NT2/D1 (cell line): ENCODE measurements at regions not wholly inside any gene's neighbourhood (a gene's known extent, or its start where the extent isn't known, plus 50 kb on each side); places are given as distances from the start of the nearest gene placed in this dataset.

Experiments
- DNase-seq: peaks from one replicate; pipeline ENCODE4 v3.0.0-alpha.2; 2011; ENCODE audit warnings: low read depth, low spot score
- H3K27me3 ChIP-seq: 2 replicates; pipeline ENCODE4 v1.6.0; 2011; ENCODE audit warnings: mild to moderate bottlenecking; ENCODE audit not compliant: insufficient read length, insufficient read depth
- H3K36me3 ChIP-seq: 2 replicates; pipeline ENCODE4 v1.6.1; 2011; ENCODE audit warnings: mild to moderate bottlenecking, low read length, mixed read lengths; ENCODE audit not compliant: insufficient read depth, insufficient read length
- H3K4me1 ChIP-seq: 2 replicates; pipeline ENCODE4 v1.5.1; 2011; ENCODE audit not compliant: insufficient read depth, insufficient read length
- H3K4me3 ChIP-seq: 2 replicates; pipeline ENCODE4 v1.5.1; 2011; ENCODE audit warnings: low read depth; ENCODE audit not compliant: insufficient read length
- H3K9ac ChIP-seq: 2 replicates; pipeline ENCODE4 v1.6.0; 2011; ENCODE audit warnings: low read depth; ENCODE audit not compliant: insufficient read length
- H3K9me3 ChIP-seq: 2 replicates; pipeline ENCODE4 v1.5.1; 2011; ENCODE audit warnings: mild to moderate bottlenecking, low read length; ENCODE audit not compliant: insufficient read depth
- SUZ12 ChIP-seq: IDR thresholded peaks from 2 replicates; pipeline ENCODE4 v1.6.1; 2011; ENCODE audit not compliant: insufficient read length, insufficient read depth; ENCODE audit errors: extremely low read depth
- YY1 ChIP-seq: IDR thresholded peaks from 2 replicates; pipeline ENCODE4 v1.6.1; 2011; ENCODE audit not compliant: insufficient read length, insufficient read depth
- ZNF274 ChIP-seq: IDR thresholded peaks from 2 replicates; pipeline ENCODE4 v1.6.1; 2011; ENCODE audit warnings: mild to moderate bottlenecking, low read depth, low read length

GRCh38 chr4:186481998-186482790, 73.2 kb downstream of the MTNR1A start:
- Histone ChIP-seq H3K4me1 (peaks cover 2% of the 10 kb centered on the region), H3K36me3 (no peaks in the 10 kb centered on the region), H3K4me3 (no peak overlapping the region), H3K27me3 (no peaks in the 10 kb centered on the region), H3K9me3 (no peaks in the 10 kb centered on the region), H3K9ac (no peak overlapping the region)
- DNase-seq: no peak
- TF ChIP-seq SUZ12 (no peak), ZNF274 (no peak), YY1 (no peak)

GRCh38 chr4:186475202-186475601, 80.2 kb downstream of the MTNR1A start:
- H3K9me3 ChIP-seq: no peaks in the 10 kb centered on the region
- H3K4me1 ChIP-seq: no peaks in the 10 kb centered on the region
- H3K9ac ChIP-seq: no peak overlapping the region
- H3K36me3 ChIP-seq: no peaks in the 10 kb centered on the region
- no peaks in the 10 kb centered on the region for H3K27me3 ChIP-seq
- no peak for DNase-seq
- H3K4me3 ChIP-seq: no peak overlapping the region
- TF ChIP-seq SUZ12 (no peak), YY1 (no peak), ZNF274 (no peak)

GRCh38 chr4:186473933-186474332, 81.4 kb downstream of the MTNR1A start:
- H3K9me3 ChIP-seq: no peaks in the 10 kb centered on the region

GRCh38 chr4:186472948-186473347, 82.4 kb downstream of the MTNR1A start:
- Histone ChIP-seq H3K27me3 (no peaks in the 10 kb centered on the region), H3K4me1 (no peaks in the 10 kb centered on the region), H3K9me3 (no peaks in the 10 kb centered on the region), H3K9ac (no peak overlapping the region), H3K36me3 (no peaks in the 10 kb centered on the region), H3K4me3 (no peak overlapping the region)
- DNase-seq: no peak
- TF ChIP-seq SUZ12: no peak
- no peak for TF ChIP-seq YY1
- TF ChIP-seq ZNF274: no peak

More at GRCh38 chr4:186473933-186474332, 81.4 kb downstream of the MTNR1A start:
- no peaks in the 10 kb centered on the region for H3K27me3 ChIP-seq
- H3K4me3 ChIP-seq: no peak overlapping the region
- TF ChIP-seq YY1 (no peak), SUZ12 (no peak), ZNF274 (no peak)
- no peaks in the 10 kb centered on the region for H3K36me3 ChIP-seq
- no peak for DNase-seq
- H3K9ac ChIP-seq: no peak overlapping the region
- H3K4me1 ChIP-seq: no peaks in the 10 kb centered on the region

GRCh38 chr4:186471441-186471840, 83.9 kb downstream of the MTNR1A start:
- TF ChIP-seq YY1 (no peak), SUZ12 (no peak), ZNF274 (no peak)
- Histone ChIP-seq H3K4me3 (no peak overlapping the region), H3K9me3 (no peaks in the 10 kb centered on the region)

GRCh38 chr4:186458050-186458449, 97.3 kb downstream of the MTNR1A start:
- TF ChIP-seq SUZ12 (no peak), YY1 (no peak), ZNF274 (no peak)
- no peaks in the 10 kb centered on the region for H3K27me3 ChIP-seq

More at GRCh38 chr4:186471441-186471840, 83.9 kb downstream of the MTNR1A start:
- H3K9ac ChIP-seq: no peak overlapping the region
- DNase-seq: no peak
- no peaks in the 10 kb centered on the region for H3K27me3 ChIP-seq
- no peaks in the 10 kb centered on the region for H3K36me3 ChIP-seq
- H3K4me1 ChIP-seq: no peaks in the 10 kb centered on the region

GRCh38 chr4:186451982-186452381, 103.4 kb downstream of the MTNR1A start:
- H3K36me3 ChIP-seq: no peaks in the 10 kb centered on the region
- TF ChIP-seq YY1: no peak
- no peak for TF ChIP-seq ZNF274
- TF ChIP-seq SUZ12: no peak
- no peak overlapping the region for H3K4me3 ChIP-seq
- DNase-seq: no peak
- no peaks in the 10 kb centered on the region for H3K27me3 ChIP-seq
- H3K9me3 ChIP-seq: peaks cover 23% of the 10 kb centered on the region
- H3K4me1 ChIP-seq: no peaks in the 10 kb centered on the region
- H3K9ac ChIP-seq: no peak overlapping the region

More at GRCh38 chr4:186458050-186458449, 97.3 kb downstream of the MTNR1A start:
- DNase-seq: no peak
- H3K9ac ChIP-seq: no peak overlapping the region
- no peaks in the 10 kb centered on the region for H3K4me1 ChIP-seq
- no peak overlapping the region for H3K4me3 ChIP-seq
- no peaks in the 10 kb centered on the region for H3K36me3 ChIP-seq
- peaks cover 5% of the 10 kb centered on the region; the same call in 1 of the 2 replicates for H3K9me3 ChIP-seq
